Smooth muscle cell (in vitro differentiated cells): ENCODE measurements at regions not wholly inside any gene's neighbourhood (a gene's known extent, or its start where the extent isn't known, plus 50 kb on each side); places are given as distances from the start of the nearest gene placed in this dataset.

Source experiments
- DNase-seq: peaks from one replicate; lab custom pipeline; 2025; ENCODE audit not compliant: unreplicated experiment; lab: John Stamatoyannopoulos, UW
- H2AFZ ChIP-seq: fragments of 200-600 bp; sonication (generic); 2 replicates; pipeline ENCODE4 v1.6.0; 2016; ENCODE audit warnings: antibody characterized with exemption, low read depth, mild to moderate bottlenecking
- H3F3A ChIP-seq: fragments of 200-600 bp; sonication (generic); 2 replicates; pipeline ENCODE4 v1.6.0; 2017; ENCODE audit warnings: antibody characterized with exemption, low read depth
- H3K27ac ChIP-seq: fragments of 200-600 bp; sonication (generic); 2 replicates; pipeline ENCODE4 v1.5.1; 2016; ENCODE audit warnings: low read depth, mild to moderate bottlenecking
- H3K27me3 ChIP-seq: fragments of 200-600 bp; sonication (generic); 2 replicates; pipeline ENCODE4 v1.6.1; 2016; ENCODE audit warnings: low read depth, mild to moderate bottlenecking
- H3K36me3 ChIP-seq: fragments of 200-600 bp; sonication (generic); 2 replicates; pipeline ENCODE4 v1.5.1; 2016; ENCODE audit warnings: low read depth
- H3K4me1 ChIP-seq: fragments of 200-600 bp; sonication (generic); 2 replicates; pipeline ENCODE4 v1.5.1; 2016; ENCODE audit warnings: low read depth
- H3K4me2 ChIP-seq: fragments of 200-600 bp; sonication (generic); 2 replicates; pipeline ENCODE4 v1.6.0; 2016; ENCODE audit warnings: mild to moderate bottlenecking
- H3K4me3 ChIP-seq: fragments of 200-600 bp; sonication (generic); 2 replicates; pipeline ENCODE4 v1.5.1; 2016; ENCODE audit warnings: mild to moderate bottlenecking
- H3K79me2 ChIP-seq: fragments of 200-600 bp; sonication (generic); 2 replicates; pipeline ENCODE4 v1.6.0; 2016; ENCODE audit warnings: low read depth, mild to moderate bottlenecking
- H3K9ac ChIP-seq: fragments of 200-600 bp; sonication (generic); 2 replicates; pipeline ENCODE4 v1.6.0; 2016; ENCODE audit warnings: low read depth
- H3K9me3 ChIP-seq: fragments of 200-600 bp; sonication (generic); replicated peaks from 2 replicates; pipeline ENCODE4 v1.5.1; 2016; ENCODE audit warnings: low read depth
- H4K20me1 ChIP-seq: fragments of 200-600 bp; sonication (generic); 2 replicates; pipeline ENCODE4 v1.6.0; 2016; ENCODE audit warnings: low read depth
- WGBS: methylation state at CpG from one replicate; pipeline ENCODE4 v1.1.7; 2016; ENCODE audit warnings: low lambda C conversion rate; 5-methylcytosine and 5-hydroxymethylcytosine counted together
- TF ChIP-seq, protein P1 (sequence below): fragments of 200-600 bp; sonication (generic); IDR thresholded peaks from 2 replicates; pipeline ENCODE4 v1.5.1; 2017; ENCODE audit warnings: borderline replicate concordance, mild to moderate bottlenecking, antibody characterized with exemption; ENCODE audit not compliant: insufficient read depth, poor library complexity, severe bottlenecking

DNA sequence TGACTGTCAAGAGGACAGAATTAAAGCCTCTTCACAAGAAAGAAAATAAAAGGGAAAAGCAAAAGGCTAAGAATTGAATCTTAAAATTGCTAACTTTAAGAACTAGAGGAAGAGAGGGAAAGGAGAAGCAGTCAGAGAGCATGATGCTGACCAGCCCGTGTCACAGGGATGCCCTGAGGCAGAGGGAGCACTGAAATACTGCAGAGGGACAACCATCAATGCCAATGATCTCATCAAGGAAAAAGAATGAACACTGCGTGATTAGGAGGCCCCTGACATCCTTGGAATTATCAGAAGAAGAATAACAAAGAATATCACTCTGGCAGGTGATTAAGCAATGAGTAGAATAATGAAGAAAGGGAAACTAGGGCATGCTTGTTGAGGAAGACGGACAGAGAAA lies 252.2 kb upstream of the GRIP1 start:
- no peak overlapping the region for H3K27ac ChIP-seq
- DNase-seq: no peak
- 69% methylated on average over 3 of the region's 3 CpGs for WGBS
- no peaks in the 10 kb centered on the region for H3K79me2 ChIP-seq
- TF ChIP-seq, protein P1, sequence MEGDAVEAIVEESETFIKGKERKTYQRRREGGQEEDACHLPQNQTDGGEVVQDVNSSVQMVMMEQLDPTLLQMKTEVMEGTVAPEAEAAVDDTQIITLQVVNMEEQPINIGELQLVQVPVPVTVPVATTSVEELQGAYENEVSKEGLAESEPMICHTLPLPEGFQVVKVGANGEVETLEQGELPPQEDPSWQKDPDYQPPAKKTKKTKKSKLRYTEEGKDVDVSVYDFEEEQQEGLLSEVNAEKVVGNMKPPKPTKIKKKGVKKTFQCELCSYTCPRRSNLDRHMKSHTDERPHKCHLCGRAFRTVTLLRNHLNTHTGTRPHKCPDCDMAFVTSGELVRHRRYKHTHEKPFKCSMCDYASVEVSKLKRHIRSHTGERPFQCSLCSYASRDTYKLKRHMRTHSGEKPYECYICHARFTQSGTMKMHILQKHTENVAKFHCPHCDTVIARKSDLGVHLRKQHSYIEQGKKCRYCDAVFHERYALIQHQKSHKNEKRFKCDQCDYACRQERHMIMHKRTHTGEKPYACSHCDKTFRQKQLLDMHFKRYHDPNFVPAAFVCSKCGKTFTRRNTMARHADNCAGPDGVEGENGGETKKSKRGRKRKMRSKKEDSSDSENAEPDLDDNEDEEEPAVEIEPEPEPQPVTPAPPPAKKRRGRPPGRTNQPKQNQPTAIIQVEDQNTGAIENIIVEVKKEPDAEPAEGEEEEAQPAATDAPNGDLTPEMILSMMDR: no peak
- no peaks in the 10 kb centered on the region for H4K20me1 ChIP-seq
- no peak overlapping the region for H3K4me3 ChIP-seq
- H3K4me1 ChIP-seq: no peaks in the 10 kb centered on the region
- H3K9me3 ChIP-seq: no peaks in the 10 kb centered on the region
- no peaks in the 10 kb centered on the region for H3F3A ChIP-seq
- no peak overlapping the region for H3K4me2 ChIP-seq
- H3K27me3 ChIP-seq: no peaks in the 10 kb centered on the region
- no peak overlapping the region for H2AFZ ChIP-seq
- no peak overlapping the region for H3K9ac ChIP-seq
- H3K36me3 ChIP-seq: no peaks in the 10 kb centered on the region

DNA sequence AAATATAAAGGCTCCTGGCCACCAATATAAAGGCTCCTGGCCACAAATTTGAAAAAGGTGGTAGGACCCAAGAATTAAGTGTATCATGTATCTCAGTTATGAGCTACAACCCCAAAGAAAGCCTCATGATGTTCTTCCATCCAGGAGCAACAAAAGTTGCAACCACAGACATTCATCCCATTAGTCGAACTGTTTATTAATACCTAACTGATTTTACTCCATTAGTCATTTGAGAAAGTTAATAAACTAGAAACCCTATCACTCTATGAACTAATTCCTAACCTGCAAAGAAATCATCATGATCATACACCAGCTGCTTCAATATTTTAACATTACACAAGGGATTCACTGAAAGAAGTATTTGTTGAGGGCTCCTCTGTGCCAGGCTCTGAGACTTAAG lies 253.2 kb upstream of the GRIP1 start:
- H3K27me3 ChIP-seq: no peaks in the 10 kb centered on the region
- no peak overlapping the region for H3K4me3 ChIP-seq
- H2AFZ ChIP-seq: no peak overlapping the region
- no peaks in the 10 kb centered on the region for H4K20me1 ChIP-seq
- DNase-seq: no peak
- no peaks in the 10 kb centered on the region for H3K9me3 ChIP-seq
- no peaks in the 10 kb centered on the region for H3K36me3 ChIP-seq
- H3K79me2 ChIP-seq: no peaks in the 10 kb centered on the region
- no peaks in the 10 kb centered on the region for H3F3A ChIP-seq
- TF ChIP-seq, protein P1: no peak
- H3K4me1 ChIP-seq: no peaks in the 10 kb centered on the region
- H3K27ac ChIP-seq: no peak overlapping the region
- H3K4me2 ChIP-seq: no peak overlapping the region
- 82% methylated on average over 1 of the region's 1 CpG for WGBS
- H3K9ac ChIP-seq: no peak overlapping the region

DNA sequence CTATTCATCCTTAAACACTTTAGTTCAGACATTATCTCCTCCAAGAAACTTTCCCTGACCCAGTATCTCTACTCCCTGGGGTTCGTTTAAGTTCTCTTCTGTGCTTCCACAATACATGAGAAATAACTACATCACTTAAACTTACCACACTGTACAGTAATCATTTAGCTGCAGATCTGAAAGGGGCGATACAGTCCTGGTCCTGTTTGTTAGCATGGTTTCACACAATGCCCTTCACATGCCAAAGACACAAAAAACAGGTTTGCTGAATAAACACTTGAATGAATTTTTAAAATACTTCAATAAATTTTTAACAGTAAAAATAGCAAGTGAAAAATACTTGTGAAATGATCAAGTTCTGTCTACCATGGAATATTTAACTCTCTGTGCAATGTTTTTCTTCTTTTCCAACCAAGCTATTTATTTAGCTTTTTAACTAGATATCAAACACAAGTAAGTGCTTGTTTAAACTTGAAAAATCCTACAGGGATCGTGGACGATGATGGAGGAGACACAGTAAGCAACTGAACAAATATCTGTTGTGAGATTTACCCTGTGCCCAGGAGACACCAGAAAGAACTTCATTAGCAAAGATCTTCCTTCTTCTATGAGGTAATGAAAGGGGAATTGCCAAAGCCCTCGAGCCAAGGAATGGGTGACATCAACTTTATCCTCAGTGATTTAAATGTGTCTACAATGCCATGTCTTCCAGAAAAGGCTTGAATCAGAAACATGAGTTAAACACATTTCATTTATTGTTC lies 255.6 kb upstream of the GRIP1 start:
- no peak overlapping the region for H2AFZ ChIP-seq
- H3K27me3 ChIP-seq: no peaks in the 10 kb centered on the region
- no peaks in the 10 kb centered on the region for H3K4me1 ChIP-seq
- WGBS: 79% methylated on average over 5 of the region's 5 CpGs
- no peak overlapping the region for H3K4me2 ChIP-seq
- H3K79me2 ChIP-seq: no peaks in the 10 kb centered on the region
- no peak overlapping the region for H3K4me3 ChIP-seq
- H3K36me3 ChIP-seq: no peaks in the 10 kb centered on the region
- no peaks in the 10 kb centered on the region for H3F3A ChIP-seq
- H3K9me3 ChIP-seq: no peaks in the 10 kb centered on the region
- no peak overlapping the region for H3K9ac ChIP-seq
- no peak overlapping the region for H3K27ac ChIP-seq
- no peak for DNase-seq
- H4K20me1 ChIP-seq: no peaks in the 10 kb centered on the region
- TF ChIP-seq, protein P1: no peak

DNA sequence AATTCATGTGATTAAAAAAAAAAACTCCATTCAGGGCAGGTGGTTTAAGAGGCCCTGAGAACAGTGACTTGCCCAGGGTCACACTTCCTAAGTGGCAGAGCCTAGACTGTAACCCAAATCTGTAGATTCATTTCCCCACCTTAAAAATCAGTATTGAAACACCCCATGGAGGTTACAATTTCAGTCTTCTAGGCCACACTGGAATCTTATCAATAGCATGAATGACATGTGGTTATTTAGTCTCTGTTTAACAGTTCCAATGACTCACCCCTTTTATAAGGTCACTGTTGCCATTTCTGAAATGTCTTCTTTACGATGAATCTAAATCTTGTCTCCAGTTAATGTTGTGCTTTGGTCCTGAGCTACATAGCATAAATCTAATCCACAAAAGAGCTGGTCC lies 262.3 kb upstream of the GRIP1 start:
- no peaks in the 10 kb centered on the region for H3F3A ChIP-seq
- H3K36me3 ChIP-seq: no peaks in the 10 kb centered on the region
- H3K9me3 ChIP-seq: no peaks in the 10 kb centered on the region
- DNase-seq: no peak
- H3K4me3 ChIP-seq: no peak overlapping the region
- H3K27me3 ChIP-seq: no peaks in the 10 kb centered on the region
- no peaks in the 10 kb centered on the region for H3K79me2 ChIP-seq
- H2AFZ ChIP-seq: no peak overlapping the region
- no peaks in the 10 kb centered on the region for H4K20me1 ChIP-seq
- no peak overlapping the region for H3K4me2 ChIP-seq
- WGBS: 9% methylated on average over 1 of the region's 1 CpG
- H3K9ac ChIP-seq: no peak overlapping the region
- H3K4me1 ChIP-seq: peaks cover 6% of the 10 kb centered on the region
- TF ChIP-seq, protein P1: no peak
- no peak overlapping the region for H3K27ac ChIP-seq
